HG03175 (cell line): ENCODE measurements at regions not wholly inside any gene's neighbourhood (a gene's known extent, or its start where the extent isn't known, plus 50 kb on each side); places are given as distances from the start of the nearest gene placed in this dataset.
A peak's percentile ranks its signal among the peaks of the same experiment; 100 is the strongest.
"Not testable (repeated sequence)": the region's sequence is repeated elsewhere in the genome, so short reads cannot be mapped to it uniquely, and the experiment has no call there.

Source experiments
- ATAC-seq: cut with Tn5 transposase; IDR thresholded peaks from one replicate; pipeline ENCODE4 v1.9.1; 2021; ENCODE audit warnings: mild to moderate bottlenecking, moderate library complexity; ENCODE audit not compliant: unreplicated experiment

DNA sequence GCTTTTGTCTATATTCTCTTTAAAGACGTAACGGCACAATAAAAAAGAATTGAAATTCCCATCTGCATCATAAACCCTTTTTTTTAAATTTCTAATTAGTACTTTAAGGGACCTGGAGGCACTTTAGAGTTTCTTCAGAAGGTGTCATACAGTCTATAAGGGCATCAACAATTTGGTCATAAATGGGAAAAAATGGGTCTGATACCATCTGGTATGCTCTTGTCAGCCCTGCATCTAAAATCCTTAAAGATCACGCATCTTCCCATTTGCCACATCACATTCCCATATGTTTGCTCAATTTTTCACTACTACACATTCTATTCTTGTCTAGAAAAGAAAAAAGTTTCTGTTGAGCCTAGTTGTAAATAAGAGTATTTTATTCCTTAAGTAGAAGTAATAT lies 53.8 kb downstream of the COX7C start:
- ATAC-seq, result no peak

DNA sequence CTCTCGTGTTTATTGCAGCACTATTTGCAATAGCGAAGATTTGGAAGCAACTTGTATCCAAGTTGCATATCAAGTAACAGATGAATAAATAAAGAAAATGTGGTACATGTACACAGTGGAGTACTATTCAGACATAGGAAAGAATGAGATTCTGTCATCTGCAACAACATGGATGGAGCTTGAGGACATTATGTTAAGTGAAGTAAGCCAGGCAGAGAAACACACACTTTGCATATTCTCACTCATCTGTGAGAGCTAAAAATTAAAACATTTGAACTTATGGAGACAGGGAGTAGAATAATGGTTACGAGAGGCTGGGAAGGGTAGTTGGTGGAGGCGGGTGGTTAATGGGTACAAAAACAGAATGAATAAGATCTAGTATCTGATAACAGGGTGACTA lies 56.3 kb downstream of the COX7C start:
- no peak for ATAC-seq

DNA sequence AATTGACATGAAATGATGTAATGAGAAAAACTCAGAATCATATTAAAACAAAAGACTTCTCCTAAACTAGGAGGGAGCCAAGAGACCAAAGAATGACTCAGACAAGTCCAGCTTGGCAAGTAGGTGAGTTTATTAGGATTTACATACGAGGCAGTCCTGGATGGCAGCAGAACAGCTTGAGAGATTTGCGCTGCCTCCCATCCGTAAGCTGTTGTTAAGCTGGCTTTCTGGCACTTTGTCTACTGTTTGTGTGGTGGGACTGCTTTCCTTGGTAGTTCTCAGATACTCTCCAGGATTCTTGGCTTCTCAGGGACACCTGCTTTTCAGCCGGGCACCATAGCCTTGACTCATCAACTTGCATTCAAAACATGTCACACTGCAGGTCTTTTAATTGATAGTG lies 57.6 kb downstream of the COX7C start:
- ATAC-seq, result no peak

DNA sequence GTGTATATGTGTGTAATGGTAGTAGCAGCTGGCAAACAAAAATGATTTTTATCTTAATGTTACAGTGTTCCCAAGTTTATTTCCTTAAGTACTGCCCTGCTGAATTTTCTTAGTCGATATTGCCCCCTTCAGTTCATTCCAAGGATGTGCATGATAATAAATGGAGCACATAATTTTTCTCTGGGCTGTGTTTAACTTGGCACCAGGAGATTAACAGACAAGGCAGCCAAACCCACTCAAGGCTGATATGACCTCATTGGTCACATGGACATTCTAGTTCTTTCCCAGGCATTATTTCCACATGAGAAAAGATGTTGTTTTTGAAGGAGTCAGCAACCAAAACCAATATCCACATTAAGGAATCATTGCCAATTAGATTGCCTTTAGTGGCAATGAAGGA lies 61.8 kb downstream of the COX7C start:
- peak; percentile 74 for ATAC-seq

DNA sequence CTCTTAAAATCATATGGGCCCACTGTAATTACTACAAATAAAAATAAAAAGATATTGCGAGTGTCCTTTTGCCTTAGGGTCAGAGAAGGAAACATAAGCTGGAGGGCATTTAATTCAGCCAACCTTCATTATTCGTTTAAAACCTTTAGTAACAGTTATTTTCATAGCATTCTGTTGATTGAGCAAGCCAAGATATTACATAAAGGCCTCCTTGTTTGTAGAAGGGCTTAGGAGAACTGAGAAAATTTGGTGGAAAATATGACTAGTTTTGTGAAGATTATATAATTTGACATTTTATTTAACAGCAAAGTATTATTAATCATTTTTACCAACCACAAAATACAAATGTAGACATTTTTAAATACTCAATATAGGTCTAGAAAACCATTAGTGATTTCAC lies 62.2 kb downstream of the COX7C start:
- ATAC-seq, result no peak

DNA sequence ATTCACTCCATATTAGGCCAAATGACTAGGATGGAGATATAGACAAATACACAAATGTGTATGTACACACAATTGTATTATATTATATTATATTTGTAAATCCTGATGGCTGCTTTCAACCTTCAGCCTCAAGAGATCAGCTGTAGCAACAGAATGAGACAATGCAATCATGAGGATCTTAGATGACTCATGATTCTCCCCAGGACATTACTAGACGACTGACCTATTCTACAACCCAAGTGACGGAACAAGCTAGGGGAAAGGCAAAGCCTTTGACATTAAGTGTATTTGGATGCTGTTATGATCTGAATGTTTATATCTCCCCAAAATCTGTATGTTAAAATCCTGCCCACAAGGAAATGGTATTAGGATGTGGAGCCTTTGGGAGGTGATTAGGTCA lies 66.5 kb downstream of the COX7C start:
- ATAC-seq, result no peak

DNA sequence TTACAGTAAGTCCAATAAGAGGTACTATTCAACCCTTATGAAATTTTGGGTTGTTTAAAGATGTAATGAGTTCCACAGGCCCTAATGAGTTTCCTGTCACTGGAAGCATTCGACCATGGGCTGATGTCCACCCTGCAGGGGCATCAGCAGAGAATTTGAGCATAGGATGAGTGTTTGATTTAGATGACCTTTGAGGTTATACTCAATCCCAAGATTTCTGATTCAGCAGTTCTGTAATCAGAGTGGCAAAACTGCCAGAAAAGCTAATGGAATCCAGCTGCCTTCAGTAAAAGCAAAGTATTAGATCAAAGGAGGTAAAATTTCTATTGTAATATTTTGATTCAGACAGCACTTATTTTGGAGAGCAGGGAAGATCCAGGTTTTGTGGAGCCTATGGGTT lies 68.3 kb downstream of the COX7C start:
- no peak for ATAC-seq

DNA sequence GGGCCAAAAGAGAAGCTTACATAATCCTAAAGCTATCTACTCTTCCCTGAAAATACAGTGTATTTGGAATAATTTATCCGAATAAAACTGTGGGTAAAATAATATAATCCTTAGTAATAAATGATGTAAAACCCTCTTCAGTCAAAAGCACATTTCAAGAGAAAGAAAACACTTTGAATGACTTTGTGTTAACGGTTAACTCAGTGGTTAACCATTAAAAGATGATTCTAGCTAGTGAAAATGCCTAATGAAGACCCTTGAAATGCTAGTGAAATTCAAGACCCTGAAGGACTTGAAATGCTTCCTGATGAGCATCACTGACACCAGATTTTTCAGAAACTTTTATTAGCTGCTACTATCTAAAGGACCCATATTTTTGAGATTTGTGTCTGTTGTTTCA lies 70.7 kb downstream of the COX7C start:
- ATAC-seq, result no peak

DNA sequence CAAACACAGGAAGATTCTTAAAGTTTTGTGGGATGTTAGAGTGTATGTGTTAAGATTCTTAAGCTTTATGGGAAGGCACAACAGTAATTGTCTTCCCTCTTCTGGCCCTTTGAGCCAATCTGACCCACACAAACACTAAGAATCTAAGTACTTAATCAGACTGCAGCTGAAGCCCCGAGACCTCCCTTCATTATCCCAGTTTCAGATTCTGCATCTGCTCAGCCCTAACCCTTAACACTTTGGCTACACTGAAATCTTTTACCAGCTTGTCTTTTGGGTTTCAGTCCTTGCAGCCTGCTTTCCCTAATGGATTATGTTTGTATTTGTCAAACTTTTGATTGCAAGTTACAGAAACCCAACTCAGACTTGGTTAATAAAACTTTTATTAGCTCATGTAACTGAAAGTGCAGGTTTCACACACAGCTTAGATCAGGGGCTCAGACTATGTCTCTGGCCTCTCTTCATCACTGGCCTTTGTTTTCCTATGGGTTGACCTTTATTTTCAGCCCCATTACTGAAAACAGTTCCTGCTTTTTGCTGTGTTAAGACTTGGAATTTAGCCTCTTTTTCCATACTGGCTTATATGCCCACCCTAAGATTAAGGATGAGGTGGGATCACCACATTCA lies 71.5 kb downstream of the COX7C start:
- ATAC-seq, result no peak

DNA sequence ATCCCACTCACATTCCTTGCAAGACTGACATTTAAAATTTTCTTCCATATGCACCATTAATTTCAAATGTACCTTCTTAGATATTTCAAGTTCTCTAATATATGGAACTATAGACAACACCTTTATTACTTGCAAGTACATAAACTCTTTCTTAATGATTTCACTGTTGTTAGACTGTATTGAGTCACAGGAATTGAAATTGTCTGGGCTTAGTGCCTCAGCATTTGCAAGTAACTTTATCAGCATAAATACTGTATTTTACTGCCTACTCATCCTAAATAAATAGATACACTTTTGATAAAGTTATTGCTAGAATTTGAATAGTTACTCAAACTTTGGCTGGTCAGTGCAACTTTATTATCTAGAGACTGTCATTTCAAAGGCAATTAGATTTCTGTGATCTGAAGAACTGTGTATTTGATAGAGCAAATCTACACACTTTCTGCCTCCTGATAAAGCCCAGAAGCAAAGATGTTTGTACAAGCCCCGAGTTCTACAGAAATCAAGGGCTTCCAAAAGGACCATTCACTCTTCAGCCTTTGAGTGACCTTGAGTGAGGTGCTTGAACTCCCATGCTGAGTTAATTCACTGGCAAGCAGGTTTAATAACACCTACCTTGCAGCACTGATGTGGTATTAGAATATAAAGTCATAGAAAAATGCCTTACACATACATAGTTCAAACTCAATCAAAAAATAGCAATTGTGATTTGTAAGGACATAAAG lies 91.6 kb downstream of the COX7C start:
- ATAC-seq, result no peak

DNA sequence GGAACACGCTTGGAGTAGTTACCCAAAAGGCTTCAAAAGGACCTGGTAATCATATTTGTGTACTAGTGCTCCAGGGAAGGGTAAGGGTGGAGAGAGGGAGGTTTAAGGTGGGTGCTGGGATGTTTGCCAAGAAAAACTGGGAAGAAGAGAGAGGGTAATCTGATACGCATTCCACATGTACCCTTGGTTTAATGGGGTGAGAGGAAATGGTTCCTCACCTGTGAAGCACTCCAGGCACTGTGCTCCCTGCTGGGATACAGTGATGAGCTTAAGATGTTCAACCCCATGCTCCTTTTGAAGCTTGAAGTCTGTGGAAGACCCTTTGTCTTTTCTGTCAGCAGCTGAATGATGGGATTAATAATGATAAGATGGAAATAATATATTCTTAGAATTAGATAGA lies 98.4 kb downstream of the COX7C start:
- no peak for ATAC-seq

DNA sequence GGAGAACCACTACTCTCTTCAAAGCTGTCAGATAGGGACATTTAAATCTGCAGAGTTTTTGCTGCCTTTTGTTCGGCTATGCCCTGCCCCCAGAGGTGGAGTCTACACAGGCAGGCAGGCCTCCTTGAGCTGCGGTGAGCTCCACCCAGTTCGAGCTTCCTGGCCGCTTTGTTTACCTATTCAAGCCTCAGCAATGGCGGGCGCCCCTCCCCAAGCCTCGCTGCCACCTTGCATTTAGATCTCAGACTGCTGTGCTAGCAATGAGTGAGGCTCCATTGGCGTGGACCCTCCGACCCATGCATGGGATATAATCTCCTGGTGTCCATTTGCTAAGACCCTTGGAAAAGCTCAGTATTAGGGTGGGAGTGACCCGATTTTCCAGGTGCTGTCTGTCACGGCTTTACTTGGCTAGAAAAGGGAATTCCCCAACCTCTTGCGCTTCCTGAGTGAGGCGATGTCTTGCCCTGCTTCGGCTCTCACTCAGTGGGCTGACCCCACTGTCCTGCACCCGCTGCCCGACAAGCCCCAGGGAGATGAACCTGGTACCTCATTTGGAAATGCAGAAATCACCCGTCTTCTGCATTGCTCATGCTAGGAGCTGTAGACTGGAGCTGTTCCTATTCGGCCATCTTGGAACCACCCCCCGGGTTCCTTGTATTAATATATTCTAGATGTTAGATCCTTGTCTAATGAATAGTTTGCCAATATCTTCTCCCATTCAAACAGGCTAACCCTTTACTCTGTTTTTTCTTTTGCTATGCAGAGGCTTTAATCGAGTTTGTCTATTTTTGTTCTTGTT lies 113.8 kb downstream of the COX7C start:
- not testable (repeated sequence) for ATAC-seq

DNA sequence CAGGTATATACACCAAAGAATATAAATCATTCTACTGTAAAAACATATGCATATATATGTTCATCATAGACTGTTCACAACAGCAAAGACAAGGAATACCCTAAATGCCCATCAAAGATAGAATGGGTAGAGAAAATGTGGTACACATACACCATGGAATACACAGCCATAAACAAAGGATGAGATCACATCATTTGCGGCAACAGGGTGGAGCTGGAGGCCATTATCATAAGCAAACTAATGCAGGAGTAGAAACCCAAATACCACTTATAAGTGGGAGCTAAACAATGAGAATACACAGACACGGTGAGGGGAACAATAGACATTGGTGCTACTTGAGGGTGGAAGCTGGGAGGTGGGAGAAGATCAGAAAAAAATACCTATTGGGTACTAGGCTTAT lies 117.6 kb downstream of the COX7C start:
- no peak for ATAC-seq

DNA sequence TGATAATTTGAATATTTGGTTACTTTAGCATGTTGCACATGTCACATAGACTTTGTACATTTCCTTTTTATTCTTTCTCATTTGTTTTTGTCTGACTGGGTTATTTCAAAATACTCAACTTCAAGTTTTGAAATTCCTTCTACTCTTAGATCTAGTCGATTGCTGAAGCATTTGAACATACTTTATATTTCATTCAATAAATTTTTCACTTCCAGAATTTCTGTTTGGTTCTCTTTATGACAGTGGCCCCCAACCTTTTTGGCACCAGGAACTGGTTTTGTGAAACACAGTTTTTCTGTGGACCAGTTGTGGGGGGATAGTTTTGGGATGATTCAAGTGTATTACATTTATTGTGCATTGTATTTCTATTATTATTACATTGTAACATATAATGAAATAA lies 119.8 kb downstream of the COX7C start:
- no peak for ATAC-seq

DNA sequence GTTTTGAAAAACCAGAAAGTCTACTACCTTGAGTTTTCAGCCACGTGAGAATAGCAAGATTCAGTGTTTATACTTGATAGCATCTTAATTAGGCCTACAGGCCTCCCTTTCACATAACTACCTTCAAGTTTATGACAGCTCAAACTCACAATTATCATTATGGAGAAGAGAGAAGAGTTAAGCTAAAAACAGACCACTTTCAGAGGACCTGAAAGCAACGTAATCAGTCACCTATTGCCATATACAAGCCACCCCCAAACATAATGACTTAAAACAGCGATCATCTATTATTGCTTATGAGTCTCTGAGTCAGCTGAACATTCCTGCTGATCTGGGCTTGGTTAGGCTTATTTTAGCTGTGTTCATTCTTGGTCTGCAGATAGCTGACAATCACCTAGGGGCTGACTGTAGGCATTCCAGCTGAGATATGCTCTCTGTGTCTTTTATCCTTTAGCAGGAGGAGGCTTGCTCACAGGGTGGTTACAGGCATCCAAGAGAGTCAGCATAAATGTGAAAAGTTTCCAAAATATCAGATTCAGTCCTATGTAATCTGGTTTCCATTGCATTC lies 130.9 kb downstream of the COX7C start:
- ATAC-seq, result peak; percentile 52

DNA sequence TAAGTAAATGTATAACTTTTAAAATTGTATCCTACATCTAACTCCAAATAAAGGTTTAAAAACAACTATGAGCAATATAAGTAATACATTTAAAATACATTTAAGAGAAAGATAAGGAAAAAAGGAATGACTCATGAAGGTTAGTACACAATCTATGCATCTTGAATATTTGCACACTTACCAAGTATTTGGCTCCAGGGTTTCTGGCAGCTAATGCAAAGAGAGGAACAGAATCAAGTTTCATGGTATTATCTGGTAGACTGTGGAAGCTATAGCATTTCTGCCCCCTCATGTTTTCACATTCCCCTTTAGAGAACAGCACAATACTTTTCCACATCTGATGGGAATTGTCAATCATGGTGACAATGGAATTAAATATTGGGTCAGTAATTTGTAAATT lies 132.1 kb downstream of the COX7C start:
- no peak for ATAC-seq

DNA sequence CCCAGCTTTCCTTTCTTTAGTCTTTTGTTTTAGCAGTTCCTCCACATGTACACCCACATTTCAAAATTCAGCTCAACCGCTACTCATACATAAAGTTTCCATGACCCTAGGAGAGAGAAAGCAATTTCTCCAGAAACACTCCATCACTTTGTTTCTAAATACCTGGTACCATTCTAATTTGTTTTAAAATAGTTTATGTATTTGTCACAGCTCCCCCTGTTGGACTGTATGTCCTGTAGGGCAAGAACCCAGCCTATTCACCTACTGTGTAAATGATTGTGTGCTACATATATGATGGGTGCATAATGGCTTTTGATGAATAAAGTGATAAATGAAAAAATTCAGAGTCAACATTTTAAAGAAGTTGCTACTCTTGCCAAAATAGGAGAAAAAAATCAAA lies 139.1 kb downstream of the COX7C start:
- ATAC-seq, result no peak

DNA sequence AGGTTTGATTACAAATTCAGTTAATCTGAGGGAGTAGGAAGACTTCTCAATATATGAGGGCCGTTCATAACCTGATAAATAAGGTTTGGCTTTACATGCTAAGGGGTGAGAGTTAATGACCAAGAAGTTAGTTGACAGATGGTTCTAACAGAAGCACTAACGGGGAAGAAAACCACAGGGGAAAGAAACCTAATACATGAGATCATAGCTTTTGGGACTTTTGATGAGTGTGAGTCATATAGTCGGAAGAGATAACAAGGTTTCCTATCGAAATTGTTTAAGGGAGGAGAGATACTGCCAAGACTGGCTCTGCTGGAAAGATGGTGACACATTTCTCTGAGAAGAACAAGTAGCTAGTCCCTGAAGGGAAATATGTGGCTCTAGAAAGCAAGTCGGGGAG lies 140.1 kb downstream of the COX7C start:
- ATAC-seq, result no peak

DNA sequence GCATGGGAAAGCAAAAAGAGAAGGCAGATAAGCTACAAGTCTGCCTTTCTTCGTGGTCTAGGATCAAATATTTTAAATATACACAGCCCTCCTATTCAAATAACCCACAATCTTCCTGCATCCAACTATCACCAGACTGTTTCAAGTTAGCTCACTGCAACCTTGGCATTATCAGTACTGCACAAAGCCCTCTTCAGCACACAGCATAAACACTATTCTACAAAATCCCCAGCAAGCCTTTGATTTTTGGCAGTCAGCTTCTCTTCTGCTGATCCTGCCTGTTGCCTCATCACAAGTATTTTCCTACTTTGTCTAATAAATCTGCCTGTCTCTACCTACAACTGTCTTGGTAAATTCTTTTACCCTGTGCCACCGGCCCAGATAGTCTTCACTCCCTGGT lies 142.9 kb downstream of the COX7C start:
- ATAC-seq, result no peak

DNA sequence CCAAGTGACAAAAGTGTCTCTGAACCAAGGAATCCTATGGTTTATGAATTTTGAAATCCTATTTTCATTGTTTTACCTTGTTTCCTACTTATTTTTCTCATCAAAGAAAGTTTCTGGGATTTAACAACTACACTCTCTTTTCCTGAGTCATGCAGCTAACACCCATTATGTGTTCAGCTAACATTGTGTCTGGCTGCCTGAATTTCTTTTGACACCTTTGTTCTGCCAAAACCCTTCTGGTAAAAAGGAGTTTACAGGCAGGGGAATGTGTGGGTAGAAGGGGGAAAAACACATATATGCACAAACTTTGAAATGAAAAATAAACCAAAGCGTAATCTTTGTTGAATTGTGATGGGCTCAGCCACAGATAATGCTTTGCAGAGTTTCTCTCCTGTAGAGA lies 146.2 kb downstream of the COX7C start:
- ATAC-seq, result no peak

DNA sequence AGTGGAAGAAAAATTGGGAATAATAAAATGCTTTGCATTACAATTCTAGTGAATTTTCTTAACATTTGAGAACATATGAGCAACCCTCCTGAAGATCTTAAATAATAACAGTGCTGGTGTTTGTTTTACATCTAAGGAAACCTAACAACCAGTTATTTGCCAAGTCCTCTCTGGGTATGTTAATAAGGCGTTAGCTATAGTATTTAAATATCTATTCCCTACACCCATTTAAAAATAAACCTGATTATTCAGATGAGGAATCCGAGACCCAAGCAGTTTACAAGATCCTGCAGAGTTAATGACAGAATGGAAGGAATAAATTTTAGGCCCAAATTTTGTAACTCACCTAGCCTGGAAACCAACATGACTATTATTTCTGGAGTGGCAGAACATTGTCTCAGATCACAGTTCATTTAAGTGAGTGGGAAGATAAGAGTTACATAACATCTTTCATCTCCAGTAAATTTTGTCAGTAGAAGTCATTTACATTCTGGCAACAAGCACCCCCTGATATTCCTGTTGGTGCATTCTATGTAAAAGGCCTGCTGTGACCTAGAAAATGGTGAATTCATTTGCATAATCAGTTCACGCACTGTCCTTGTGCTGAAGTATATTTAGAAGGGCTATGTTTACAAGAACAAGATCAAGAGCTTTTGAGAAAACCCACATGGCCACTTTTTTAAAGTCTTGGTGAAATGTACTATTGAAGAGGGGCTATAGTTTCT lies 148.2 kb downstream of the COX7C start:
- ATAC-seq, result no peak
